CD8-positive, alpha-beta memory T cell (primary cell): ENCODE measurements at regions not wholly inside any gene's neighbourhood (a gene's known extent, or its start where the extent isn't known, plus 50 kb on each side); places are given as distances from the start of the nearest gene placed in this dataset.
"Not testable (repeated sequence)": the region's sequence is repeated elsewhere in the genome, so short reads cannot be mapped to it uniquely, and the experiment has no call there.

ENCODE experiments used
- CTCF ChIA-PET: fragments of 350-600 bp; sonication (Branson Sonifier 250); formaldehyde crosslinking; loops from one replicate; lab custom pipeline; 2021; ENCODE audit warnings: antibody characterized with exemption; lab: Charles Lee
- POLR2A ChIA-PET: fragments of 350-600 bp; sonication (Branson Sonifier 250); formaldehyde crosslinking; loops from one replicate; lab custom pipeline; 2021; ENCODE audit warnings: antibody characterized with exemption; lab: Charles Lee
- DNase-seq, 5 donors: peaks; one replicate each; pipeline versions ENCODE4 v3.0.0 to v3.0.0-alpha.2; 2020 to 2022; ENCODE audit warnings: mixed read lengths in 1 of 5
- H3K27ac ChIP-seq: one replicate; pipeline ENCODE4 v1.7.0; 2013; ENCODE audit warnings: low read depth, mild to moderate bottlenecking, low read length, moderate library complexity
- H3K27me3 ChIP-seq: 2 replicates; pipeline ENCODE4 v1.7.0; 2013; ENCODE audit warnings: low read length, mild to moderate bottlenecking; ENCODE audit not compliant: insufficient read depth, poor library complexity, severe bottlenecking
- H3K36me3 ChIP-seq: 2 replicates; pipeline ENCODE4 v1.7.0; 2013; ENCODE audit warnings: mild to moderate bottlenecking, low read length, moderate library complexity; ENCODE audit not compliant: insufficient read depth
- H3K4me1 ChIP-seq: 2 replicates; pipeline ENCODE4 v1.7.0; 2013; ENCODE audit warnings: mild to moderate bottlenecking, low read length, moderate library complexity; ENCODE audit not compliant: insufficient read depth
- H3K4me3 ChIP-seq: 2 replicates; pipeline ENCODE4 v1.7.0; 2013; ENCODE audit warnings: mild to moderate bottlenecking, low read length
- H3K9me3 ChIP-seq: 2 replicates; pipeline ENCODE4 v1.7.0; 2013; ENCODE audit warnings: mild to moderate bottlenecking, low read length
- H3K27ac Mint-ChIP-seq, 8 donors: one replicate each; pipeline ENCODE4 v1.8.0; 2020 to 2021; ENCODE audit warnings: mixed read lengths in 8 of 8, mild to moderate bottlenecking in 6 of 8, inconsistent platforms in 3 of 8, moderate library complexity in 3 of 8
- H3K27me3 Mint-ChIP-seq, 2 donors: one replicate each; pipeline ENCODE4 v1.8.0; 2020 to 2021; ENCODE audit warnings: mixed read lengths in 2 of 2, mild to moderate bottlenecking in 1 of 2, moderate library complexity in 1 of 2
- H3K36me3 Mint-ChIP-seq, 3 donors: one replicate each; pipeline ENCODE4 v1.8.0; 2020 to 2021; ENCODE audit warnings: mixed read lengths in 3 of 3, inconsistent platforms in 1 of 3, mild to moderate bottlenecking in 1 of 3
- H3K4me1 Mint-ChIP-seq, 3 donors: one replicate each; pipeline ENCODE4 v1.8.0; 2020 to 2021; ENCODE audit warnings: mixed read lengths in 3 of 3, inconsistent platforms in 1 of 3, mild to moderate bottlenecking in 1 of 3
- H3K4me3 Mint-ChIP-seq, 7 donors: one replicate each; pipeline ENCODE4 v1.8.0; 2020 to 2021; ENCODE audit warnings: mixed read lengths in 7 of 7, mild to moderate bottlenecking in 6 of 7, moderate library complexity in 4 of 7, inconsistent platforms in 2 of 7
- H3K9me3 Mint-ChIP-seq, 5 donors: one replicate each; pipeline ENCODE4 v1.8.0; 2020 to 2022; ENCODE audit warnings: mixed read lengths in 5 of 5, mild to moderate bottlenecking in 3 of 5, moderate library complexity in 2 of 5, inconsistent platforms in 1 of 5

DNA sequence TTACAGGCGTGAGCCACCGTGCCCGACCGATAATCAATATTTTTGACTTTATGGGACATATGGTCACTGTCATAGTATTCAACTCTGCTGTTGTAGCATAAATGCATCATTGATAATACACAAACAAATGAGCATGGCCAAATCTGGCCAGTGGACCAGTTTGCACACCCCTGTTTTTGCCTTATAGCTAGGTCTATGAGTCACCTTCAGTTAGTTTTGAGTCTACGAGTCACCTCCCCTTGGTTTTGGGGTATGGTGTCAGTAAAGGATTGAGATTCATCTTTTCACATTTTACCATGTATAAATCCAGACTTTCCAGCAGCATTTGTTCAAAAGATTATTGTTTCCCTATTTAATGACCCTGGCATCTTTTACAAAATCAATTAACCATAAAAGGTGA, 362.5 kb upstream of the NRP1 start:
- CTCF ChIA-PET, result no interaction called here
- POLR2A ChIA-PET, result no interaction called here

DNA sequence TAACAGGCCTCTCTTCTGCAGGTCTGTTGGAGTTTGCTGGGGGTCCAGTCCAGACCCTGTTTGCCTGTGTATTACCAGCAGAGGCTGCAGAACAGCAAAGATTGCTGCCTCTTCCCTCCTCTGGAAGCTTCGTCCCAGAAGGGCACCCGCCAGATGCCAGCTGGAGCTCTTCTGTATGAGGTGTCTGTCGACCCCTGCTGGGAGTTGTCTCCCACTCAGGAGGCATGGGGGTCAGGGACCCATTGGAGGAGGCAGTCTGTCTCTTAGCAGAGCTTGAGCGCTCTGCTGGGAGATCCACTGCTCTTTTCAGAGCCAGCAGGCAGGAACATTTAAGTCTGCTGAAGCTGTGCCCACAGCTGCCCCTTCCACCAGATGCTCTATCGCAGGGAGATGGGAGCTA, 361.1 kb upstream of the NRP1 start:
- peaks cover 3 to 24% (median 19%) of the 10 kb centered on the region in 5 donors for H3K9me3 Mint-ChIP-seq
- Histone ChIP-seq H3K9me3 (no peaks in the 10 kb centered on the region), H3K27me3 (peaks cover 3% of the 10 kb centered on the region), H3K27ac (no peak overlapping the region), H3K4me1 (no peaks in the 10 kb centered on the region), H3K36me3 (no peaks in the 10 kb centered on the region), H3K4me3 (no peak overlapping the region)
- DNase-seq, result no peak
- H3K27me3 Mint-ChIP-seq, result peaks cover 1 to 5% of the 10 kb centered on the region in 2 donors
- ChIA-PET POLR2A (no interaction called here), CTCF (no interaction called here)
- H3K27ac Mint-ChIP-seq, result no peak overlapping the region
- no peaks in the 10 kb centered on the region for H3K4me1 Mint-ChIP-seq
- no peak overlapping the region for H3K4me3 Mint-ChIP-seq
- peaks cover 0 to 1% (median 0%) of the 10 kb centered on the region in 3 donors for H3K36me3 Mint-ChIP-seq

More for the DNA sequence above, 362.5 kb upstream of the NRP1 start:
- Histone ChIP-seq H3K27me3 (peaks cover 3% of the 10 kb centered on the region), H3K4me1 (no peaks in the 10 kb centered on the region), H3K4me3 (no peak overlapping the region), H3K36me3 (no peaks in the 10 kb centered on the region), H3K9me3 (no peaks in the 10 kb centered on the region), H3K27ac (no peak overlapping the region)
- peaks cover 5 to 6% of the 10 kb centered on the region in 2 donors for H3K27me3 Mint-ChIP-seq
- no peak for DNase-seq
- H3K4me3 Mint-ChIP-seq, result no peak overlapping the region
- no peaks in the 10 kb centered on the region for H3K4me1 Mint-ChIP-seq
- peaks cover 0 to 10% (median 8%) of the 10 kb centered on the region in 5 donors for H3K9me3 Mint-ChIP-seq
- H3K36me3 Mint-ChIP-seq, result peaks cover 0 to 1% (median 0%) of the 10 kb centered on the region in 3 donors
- no peak overlapping the region for H3K27ac Mint-ChIP-seq

DNA sequence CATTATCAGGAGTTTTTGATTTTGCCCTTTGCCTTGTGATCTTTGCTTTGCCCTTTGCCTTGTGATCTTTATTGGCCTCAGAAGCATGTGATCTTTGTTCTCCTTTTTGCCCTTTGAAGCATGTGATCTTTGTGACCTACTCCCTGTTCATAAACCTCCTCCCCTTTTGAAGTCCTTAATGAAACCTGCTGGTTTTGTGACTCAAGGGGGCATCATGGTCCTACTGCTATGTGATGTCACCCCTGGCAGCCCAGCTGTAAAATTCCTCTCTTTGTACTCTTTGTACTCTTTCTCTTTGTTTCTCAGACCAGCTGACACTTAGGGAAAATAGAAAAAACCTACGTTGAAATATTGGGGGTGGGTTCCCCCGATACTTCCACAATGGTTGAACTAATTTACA, 356.1 kb upstream of the NRP1 start:
- H3K27ac ChIP-seq, H3K27ac Mint-ChIP-seq, POLR2A ChIA-PET, DNase-seq, H3K36me3 Mint-ChIP-seq, H3K4me3 ChIP-seq, H3K4me1 ChIP-seq, H3K27me3 ChIP-seq, H3K4me3 Mint-ChIP-seq, CTCF ChIA-PET, H3K27me3 Mint-ChIP-seq, H3K36me3 ChIP-seq, H3K9me3 ChIP-seq, H3K4me1 Mint-ChIP-seq: not testable (repeated sequence)
- H3K9me3 Mint-ChIP-seq, result peaks cover 14 to 38% (median 22%) of the 10 kb centered on the region in 5 donors

DNA sequence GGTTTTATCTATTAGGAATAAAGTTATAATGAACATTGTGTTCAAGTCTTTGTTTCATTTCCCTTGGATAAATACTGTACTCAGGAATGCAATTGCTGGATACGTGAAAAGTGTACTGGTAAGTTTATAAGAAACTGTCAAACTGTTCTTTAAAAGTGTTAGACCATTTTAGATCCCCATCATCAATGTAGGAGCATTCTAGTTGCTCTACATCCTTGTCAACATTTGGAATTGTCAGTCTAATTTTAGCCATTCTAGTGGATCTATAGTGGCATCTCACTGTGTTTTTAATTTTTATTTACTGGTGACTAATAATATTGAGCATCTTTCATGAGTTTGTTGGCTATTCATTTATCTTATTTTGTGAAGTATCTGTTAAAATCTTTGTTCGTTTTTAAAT, 354.0 kb upstream of the NRP1 start:
- Histone ChIP-seq H3K27ac (no peak overlapping the region), H3K4me3 (no peak overlapping the region), H3K27me3 (no peaks in the 10 kb centered on the region), H3K36me3 (no peaks in the 10 kb centered on the region), H3K4me1 (no peaks in the 10 kb centered on the region), H3K9me3 (no peaks in the 10 kb centered on the region)
- Mint-ChIP-seq H3K27me3 (peaks cover 0 to 1% of the 10 kb centered on the region in 2 donors), H3K27ac (no peak overlapping the region), H3K9me3 (peaks cover 14 to 38% (median 19%) of the 10 kb centered on the region in 5 donors), H3K4me1 (no peaks in the 10 kb centered on the region), H3K4me3 (no peak overlapping the region), H3K36me3 (peaks cover 0 to 1% (median 0%) of the 10 kb centered on the region in 3 donors)
- no peak for DNase-seq
- ChIA-PET POLR2A (no interaction called here), CTCF (no interaction called here)

DNA sequence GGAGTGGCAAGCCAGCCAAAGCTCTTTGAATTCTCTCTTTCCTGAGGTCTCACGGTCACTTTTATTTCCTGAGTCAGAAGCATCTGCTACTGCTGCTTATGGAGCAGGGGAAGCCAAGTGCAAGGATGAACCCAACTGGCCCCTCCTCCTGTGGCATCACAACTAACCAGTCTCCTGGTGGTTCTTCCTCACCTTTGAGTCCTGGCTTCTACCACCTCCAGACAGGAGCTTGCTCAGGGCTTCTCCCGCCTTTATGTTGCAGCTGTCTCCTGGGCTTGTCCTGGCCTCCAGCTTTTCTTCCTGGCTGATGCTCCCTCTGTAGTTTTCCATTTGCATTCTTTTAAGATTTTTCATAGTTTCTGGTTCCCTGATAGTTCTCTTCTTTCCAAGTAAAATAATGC, 349.7 kb upstream of the NRP1 start:
- no peaks in the 10 kb centered on the region for H3K9me3 ChIP-seq
- no peaks in the 10 kb centered on the region for H3K4me1 Mint-ChIP-seq
- no peak overlapping the region for H3K27ac Mint-ChIP-seq
- no peaks in the 10 kb centered on the region for H3K36me3 Mint-ChIP-seq
- H3K4me3 ChIP-seq, result no peak overlapping the region
- H3K36me3 ChIP-seq, result no peaks in the 10 kb centered on the region
- H3K9me3 Mint-ChIP-seq, result peaks cover 0 to 4% (median 3%) of the 10 kb centered on the region in 5 donors
- DNase-seq, result no peak
- no peak overlapping the region for H3K4me3 Mint-ChIP-seq
- H3K27me3 ChIP-seq, result no peaks in the 10 kb centered on the region
- no peaks in the 10 kb centered on the region for H3K4me1 ChIP-seq
- POLR2A ChIA-PET, result no interaction called here
- CTCF ChIA-PET, result no interaction called here
- H3K27ac ChIP-seq, result no peak overlapping the region
- peaks cover 0 to 4% of the 10 kb centered on the region in 2 donors for H3K27me3 Mint-ChIP-seq

DNA sequence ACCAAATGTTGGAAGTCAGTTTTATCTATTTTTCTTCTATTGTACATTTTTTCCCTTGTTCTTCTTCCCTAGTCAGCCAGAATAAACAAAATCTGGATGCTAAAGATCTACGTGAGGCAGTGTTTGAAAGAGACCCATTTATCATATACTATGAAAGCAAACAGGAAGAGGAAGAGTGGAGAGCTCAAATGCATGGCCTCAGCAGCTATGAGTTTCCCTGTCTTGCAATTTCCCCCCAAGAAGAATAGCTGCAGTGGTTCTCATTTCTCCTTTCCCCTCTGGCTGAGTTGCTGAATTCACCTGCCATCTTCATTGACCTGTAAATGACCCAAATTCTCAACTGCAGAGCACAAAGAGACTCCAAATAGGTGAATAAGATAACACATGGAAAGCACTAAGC, 347.1 kb upstream of the NRP1 start:
- Histone ChIP-seq H3K4me3 (no peak overlapping the region), H3K27me3 (no peaks in the 10 kb centered on the region), H3K36me3 (no peaks in the 10 kb centered on the region), H3K27ac (no peak overlapping the region), H3K9me3 (no peaks in the 10 kb centered on the region), H3K4me1 (no peaks in the 10 kb centered on the region)
- no peak overlapping the region for H3K4me3 Mint-ChIP-seq
- CTCF ChIA-PET, result no interaction called here
- no peak overlapping the region for H3K27ac Mint-ChIP-seq
- POLR2A ChIA-PET, result no interaction called here
- no peak for DNase-seq
- no peaks in the 10 kb centered on the region for H3K4me1 Mint-ChIP-seq
- no peaks in the 10 kb centered on the region for H3K36me3 Mint-ChIP-seq
- peaks cover 0 to 4% of the 10 kb centered on the region in 2 donors for H3K27me3 Mint-ChIP-seq
- H3K9me3 Mint-ChIP-seq, result peaks cover 0 to 3% (median under 1%) of the 10 kb centered on the region in 5 donors

DNA sequence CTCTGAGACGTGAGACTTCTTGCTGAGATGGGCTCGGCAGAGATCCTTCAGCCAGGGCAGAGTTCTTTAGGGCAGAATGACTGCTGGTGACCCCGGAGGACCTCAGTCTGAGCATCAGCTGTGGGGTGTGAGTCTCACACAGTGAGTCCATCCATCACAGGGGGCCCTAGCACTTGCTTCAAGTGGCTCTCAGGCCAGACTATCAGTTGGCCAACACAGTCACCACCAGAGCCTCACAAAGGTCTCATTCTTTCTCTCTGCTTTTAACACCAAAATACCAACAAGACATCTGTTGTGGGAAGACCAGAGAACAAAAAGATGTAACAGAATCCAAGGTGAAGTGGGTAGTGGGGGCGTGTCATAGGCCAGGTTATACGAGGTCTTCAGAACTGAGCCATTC, 345.6 kb upstream of the NRP1 start:
- Histone ChIP-seq H3K27ac (no peak overlapping the region), H3K4me1 (no peaks in the 10 kb centered on the region), H3K4me3 (no peak overlapping the region), H3K27me3 (no peaks in the 10 kb centered on the region), H3K36me3 (no peaks in the 10 kb centered on the region), H3K9me3 (no peaks in the 10 kb centered on the region)
- peaks cover 0 to 4% of the 10 kb centered on the region in 2 donors for H3K27me3 Mint-ChIP-seq
- peaks cover 0 to 3% (median 0%) of the 10 kb centered on the region in 5 donors for H3K9me3 Mint-ChIP-seq
- CTCF ChIA-PET, result no interaction called here
- no peak for DNase-seq
- no peaks in the 10 kb centered on the region for H3K4me1 Mint-ChIP-seq
- no peaks in the 10 kb centered on the region for H3K36me3 Mint-ChIP-seq
- POLR2A ChIA-PET, result no interaction called here
- no peak overlapping the region for H3K4me3 Mint-ChIP-seq
- H3K27ac Mint-ChIP-seq, result no peak overlapping the region

DNA sequence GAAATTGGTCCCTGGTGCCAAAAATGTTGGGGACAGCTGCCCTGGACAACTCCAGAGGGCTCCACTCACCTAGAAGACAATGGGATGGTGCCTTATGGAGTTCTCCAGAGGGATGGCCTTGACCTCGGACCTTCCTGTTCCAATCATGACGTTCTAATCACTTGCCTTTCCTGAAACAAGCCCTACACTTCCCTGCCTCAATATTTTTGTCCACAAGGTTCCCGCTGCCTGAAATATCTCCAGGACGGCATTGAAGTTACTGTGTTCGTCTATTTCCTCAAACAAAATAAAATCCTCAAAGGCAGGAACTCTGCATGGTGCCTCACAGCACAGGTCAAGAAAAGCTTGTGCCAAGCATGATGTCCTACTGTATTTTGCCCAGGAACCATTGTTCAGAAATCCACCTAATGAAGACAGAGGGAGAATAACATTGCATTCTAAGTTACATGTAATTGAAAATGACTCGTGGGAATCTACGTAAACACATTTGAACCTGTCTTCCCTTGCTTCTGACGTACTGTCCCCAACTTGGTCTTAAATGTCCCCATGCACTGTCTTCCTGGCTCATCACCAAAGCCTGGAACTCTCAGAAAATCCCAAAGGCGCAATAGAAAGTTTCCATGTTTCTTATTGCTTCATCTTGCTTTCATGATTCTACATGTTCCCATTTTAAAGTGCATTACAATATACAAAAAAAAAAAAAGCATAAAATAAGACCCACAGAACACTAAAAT, 342.3 kb upstream of the NRP1 start:
- H3K27ac Mint-ChIP-seq, result no peak overlapping the region
- H3K4me1 ChIP-seq, result no peaks in the 10 kb centered on the region
- no peaks in the 10 kb centered on the region for H3K36me3 Mint-ChIP-seq
- no peak for DNase-seq
- peaks cover 0 to 3% (median 0%) of the 10 kb centered on the region in 5 donors for H3K9me3 Mint-ChIP-seq
- ChIA-PET CTCF (no interaction called here), POLR2A (no interaction called here)
- no peaks in the 10 kb centered on the region for H3K27me3 ChIP-seq
- H3K4me1 Mint-ChIP-seq, result no peaks in the 10 kb centered on the region
- no peak overlapping the region for H3K27ac ChIP-seq
- no peak overlapping the region for H3K4me3 ChIP-seq
- no peaks in the 10 kb centered on the region for H3K36me3 ChIP-seq
- no peaks in the 10 kb centered on the region for H3K9me3 ChIP-seq
- H3K4me3 Mint-ChIP-seq, result no peak overlapping the region
- H3K27me3 Mint-ChIP-seq, result peaks cover 0 to 6% of the 10 kb centered on the region in 2 donors
